K562 (cell line): ENCODE measurements at regions not wholly inside any gene's neighbourhood (a gene's known extent, or its start where the extent isn't known, plus 50 kb on each side); places are given as distances from the start of the nearest gene placed in this dataset.

Source experiments
- TAF1 ChIP-seq: IDR thresholded peaks from 2 replicates; pipeline ENCODE4 v1.6.1; 2011; ENCODE audit warnings: mild to moderate bottlenecking, low read length, moderate library complexity; ENCODE audit not compliant: insufficient read depth, control insufficient read depth, severe bottlenecking; ENCODE audit errors: extremely low read depth
- TCF7L2 ChIP-seq: fragments of 150-350 bp; IDR thresholded peaks from 2 replicates; pipeline ENCODE4 v1.6.1; 2016; ENCODE audit warnings: low read depth, mild to moderate bottlenecking, low read length, moderate library complexity

GRCh38 chr5:142253938-142254337 is 70.9 kb downstream of the SPRY4 start:
- TF ChIP-seq TCF7L2, result no peak
- TF ChIP-seq TAF1, result no peak
